HEK293T (cell line): ENCODE measurements at regions not wholly inside any gene's neighbourhood (a gene's known extent, or its start where the extent isn't known, plus 50 kb on each side); places are given as distances from the start of the nearest gene placed in this dataset.

Experiments used
- CTCF ChIA-PET: fragments of 350-600 bp; formaldehyde crosslinking; extraction: SDS; loops from one replicate; lab custom pipeline; 2021; ENCODE audit warnings: antibody characterized with exemption, inconsistent platforms; lab: Yijun Ruan, JAX
- POLR2A ChIA-PET: fragments of 350-600 bp; formaldehyde crosslinking; extraction: SDS; loops from one replicate; lab custom pipeline; 2020; ENCODE audit warnings: antibody characterized with exemption, inconsistent platforms; lab: Yijun Ruan, JAX
- DNase-seq: peaks from one replicate; pipeline ENCODE4 v3.0.0; 2012; ENCODE audit warnings: mixed read lengths; ENCODE audit errors: extremely low spot score
- ARNT ChIP-seq: fragments of 450-650 bp; IDR thresholded peaks from 2 replicates; pipeline ENCODE4 v1.6.1; 2017; ENCODE audit warnings: mild to moderate bottlenecking
- BHLHE40 ChIP-seq: fragments of 450-650 bp; IDR thresholded peaks from 2 replicates; pipeline ENCODE4 v1.6.1; 2016; ENCODE audit warnings: mild to moderate bottlenecking, moderate library complexity, borderline replicate concordance
- CTBP1 ChIP-seq: fragments of 450-650 bp; IDR thresholded peaks from 2 replicates; pipeline ENCODE4 v1.6.1; 2016; ENCODE audit warnings: borderline replicate concordance
- ELF4 ChIP-seq: fragments of 450-650 bp; IDR thresholded peaks from 2 replicates; pipeline ENCODE4 v1.6.1; 2017; ENCODE audit warnings: antibody characterized with exemption
- FOXA1 ChIP-seq: fragments of 450-650 bp; IDR thresholded peaks from 2 replicates; pipeline ENCODE4 v1.6.1; 2016; ENCODE audit warnings: mild to moderate bottlenecking
- FOXK2 ChIP-seq: fragments of 450-650 bp; IDR thresholded peaks from 2 replicates; pipeline ENCODE4 v1.6.1; 2016; ENCODE audit warnings: mild to moderate bottlenecking
- FOXM1 ChIP-seq: fragments of 450-650 bp; IDR thresholded peaks from 2 replicates; pipeline ENCODE4 v1.6.1; 2017; ENCODE audit warnings: mild to moderate bottlenecking, borderline replicate concordance
- HDGF ChIP-seq: fragments of 450-650 bp; IDR thresholded peaks from 2 replicates; pipeline ENCODE4 v1.6.1; 2017; ENCODE audit warnings: antibody characterized with exemption, borderline replicate concordance
- L3MBTL2 ChIP-seq: fragments of 450-650 bp; conservative IDR thresholded peaks from 2 replicates; pipeline ENCODE4 v1.6.1; 2016; ENCODE audit warnings: mild to moderate bottlenecking
- LEF1 ChIP-seq: fragments of 450-650 bp; IDR thresholded peaks from 2 replicates; pipeline ENCODE4 v1.6.1; 2017; ENCODE audit warnings: mild to moderate bottlenecking, borderline replicate concordance
- NFRKB ChIP-seq: fragments of 450-650 bp; IDR thresholded peaks from 2 replicates; pipeline ENCODE4 v1.6.1; 2016; ENCODE audit warnings: mild to moderate bottlenecking, moderate library complexity
- PKNOX1 ChIP-seq: fragments of 450-650 bp; IDR thresholded peaks from 2 replicates; pipeline ENCODE4 v1.6.1; 2016
- SP1 ChIP-seq: fragments of 450-650 bp; IDR thresholded peaks from 2 replicates; pipeline ENCODE4 v1.6.1; 2017
- SUZ12 ChIP-seq: fragments of 450-650 bp; IDR thresholded peaks from 2 replicates; pipeline ENCODE4 v1.6.1; 2016; ENCODE audit warnings: mild to moderate bottlenecking
- TARDBP ChIP-seq: fragments of 450-650 bp; IDR thresholded peaks from 2 replicates; pipeline ENCODE4 v1.6.1; 2016
- ZNF384 ChIP-seq: fragments of 450-650 bp; IDR thresholded peaks from 2 replicates; pipeline ENCODE4 v1.6.1; 2016

- no peak for DNase-seq
- CTCF ChIA-PET = interaction anchor here (1.2 kb wide), 1 partner anchor 15 kb away, joined by 3 read pairs; no protein-coding TSS in a partner anchor
Observed at GRCh38 chr4:53786632-53787031, 195.3 kb upstream of the LNX1 start.

GRCh38 chr4:53785996-53786395 lies 194.7 kb upstream of the LNX1 start:
- ChIA-PET CTCF (interaction anchor here (1.2 kb wide), 1 partner anchor 16 kb away, joined by 3 read pairs; no protein-coding TSS in a partner anchor), POLR2A (no interaction called here)
- no peak for TF ChIP-seq NFRKB
- TF ChIP-seq HDGF = no peak
- no peak for TF ChIP-seq L3MBTL2
- TF ChIP-seq TARDBP = no peak
- no peak for TF ChIP-seq ARNT
- no peak for TF ChIP-seq SP1
- TF ChIP-seq CTBP1 = no peak
- no peak for TF ChIP-seq FOXM1
- no peak for TF ChIP-seq BHLHE40
- no peak for TF ChIP-seq FOXK2
- TF ChIP-seq ZNF384 = no peak
- TF ChIP-seq LEF1 = no peak
- no peak for DNase-seq

More at GRCh38 chr4:53786632-53787031, 195.3 kb upstream of the LNX1 start:
- TF ChIP-seq SUZ12 (no peak), L3MBTL2 (no peak), ELF4 (no peak), LEF1 (no peak), HDGF (no peak), ZNF384 (no peak), SP1 (no peak), BHLHE40 (no peak), PKNOX1 (no peak), TARDBP (no peak), FOXA1 (no peak), FOXK2 (no peak), NFRKB (no peak), ARNT (no peak), FOXM1 (no peak), CTBP1 (no peak)
- POLR2A ChIA-PET = no interaction called here

- TF ChIP-seq SUZ12 (no peak), TARDBP (no peak), LEF1 (no peak), SP1 (no peak), FOXA1 (no peak), FOXK2 (no peak), ELF4 (no peak), FOXM1 (no peak), ARNT (no peak), PKNOX1 (no peak), CTBP1 (no peak), BHLHE40 (no peak), HDGF (no peak), ZNF384 (no peak), L3MBTL2 (no peak)
Observed at GRCh38 chr4:53784112-53784511, 192.8 kb upstream of the LNX1 start.

GRCh38 chr4:53783208-53783859 lies 192.0 kb upstream of the LNX1 start:
- DNase-seq = no peak
- TF ChIP-seq NFRKB (no peak), L3MBTL2 (no peak), PKNOX1 (no peak), FOXM1 (no peak), ZNF384 (no peak), ARNT (no peak), SP1 (no peak), SUZ12 (no peak), FOXA1 (no peak), FOXK2 (no peak), ELF4 (no peak), LEF1 (no peak), BHLHE40 (no peak), CTBP1 (no peak), HDGF (no peak), TARDBP (no peak)
- ChIA-PET POLR2A (no interaction called here), CTCF (interaction anchor here (0.6 kb wide), 1 partner anchor 284 kb away, joined by 5 read pairs; no protein-coding TSS in a partner anchor)

More at GRCh38 chr4:53784112-53784511, 192.8 kb upstream of the LNX1 start:
- DNase-seq = no peak
- ChIA-PET POLR2A (no interaction called here), CTCF (no interaction called here)

- TF ChIP-seq FOXM1 (no peak), CTBP1 (no peak), L3MBTL2 (no peak), ZNF384 (no peak), ELF4 (no peak), SUZ12 (no peak), FOXK2 (no peak), NFRKB (no peak)
- no peak for DNase-seq
- ChIA-PET POLR2A (no interaction called here), CTCF (no interaction called here)
Observed at GRCh38 chr4:53782458-53782845, 191.2 kb upstream of the LNX1 start.
